ENCODE measurements at regions not wholly inside any gene's neighbourhood (a gene's known extent, or its start where the extent isn't known, plus 50 kb on each side); places are given as distances from the start of the nearest gene placed in this dataset. TPM values are rescaled to one million over a fixed set of nuclear protein-coding genes. Genes with fewer than 3 reads are reported as not detected.

Small RNA genes lying in the stretch of these regions (small RNA-seq; reads per million reads assigned to genes)
- gene RF01974, result not detected

All from frontal cortex (tissue), 1 donor.